ENCODE measurements at regions not wholly inside any gene's neighbourhood (a gene's known extent, or its start where the extent isn't known, plus 50 kb on each side); places are given as distances from the start of the nearest gene placed in this dataset.

- DNase-seq = no peak
Measured at GRCh38 chr6:43980004-43980795, 147.1 kb downstream of the MRPL14 start.

- DNase-seq = no peak
Measured at GRCh38 chr6:43979525-43979924, 147.7 kb downstream of the MRPL14 start.

GRCh38 chr6:43978473-43979346 lies 148.5 kb downstream of the MRPL14 start:
- no peak for DNase-seq

- DNase-seq = no peak
Measured at GRCh38 chr6:43977404-43978111, 149.7 kb downstream of the MRPL14 start.

GRCh38 chr6:43976706-43977403 lies 150.4 kb downstream of the MRPL14 start:
- no peak for DNase-seq

- DNase-seq = no peak
Measured at GRCh38 chr6:43974643-43975230, 152.5 kb downstream of the MRPL14 start.

GRCh38 chr6:43973357-43973756 lies 153.9 kb downstream of the MRPL14 start:
- DNase-seq = no peak

GRCh38 chr6:43972913-43973300 lies 154.3 kb downstream of the MRPL14 start:
- no peak for DNase-seq

- no peak for DNase-seq
Measured at GRCh38 chr6:43972179-43972912, 154.9 kb downstream of the MRPL14 start.

- no peak for DNase-seq
Measured at GRCh38 chr6:43971776-43972126, 155.5 kb downstream of the MRPL14 start.

GRCh38 chr6:43970913-43971775 lies 156.1 kb downstream of the MRPL14 start:
- DNase-seq = no peak

- DNase-seq = no peak
Measured at GRCh38 chr6:43970068-43970912, 157.0 kb downstream of the MRPL14 start.

GRCh38 chr6:43969158-43969981 lies 157.9 kb downstream of the MRPL14 start:
- no peak for DNase-seq

- no peak for DNase-seq
Measured at GRCh38 chr6:43968110-43968965, 158.9 kb downstream of the MRPL14 start.

GRCh38 chr6:43967719-43968091 lies 159.5 kb downstream of the MRPL14 start:
- DNase-seq = no peak

- DNase-seq = no peak
Measured at GRCh38 chr6:43966853-43967718, 160.2 kb downstream of the MRPL14 start.

- DNase-seq = no peak
Measured at GRCh38 chr6:43966374-43966658, 160.9 kb downstream of the MRPL14 start.

Measured in NCI-H1436 treated with DMSO at 0.1 percent for 48 hours (cell line).